ENCODE measurements at regions not wholly inside any gene's neighbourhood (a gene's known extent, or its start where the extent isn't known, plus 50 kb on each side); places are given as distances from the start of the nearest gene placed in this dataset.

DNA sequence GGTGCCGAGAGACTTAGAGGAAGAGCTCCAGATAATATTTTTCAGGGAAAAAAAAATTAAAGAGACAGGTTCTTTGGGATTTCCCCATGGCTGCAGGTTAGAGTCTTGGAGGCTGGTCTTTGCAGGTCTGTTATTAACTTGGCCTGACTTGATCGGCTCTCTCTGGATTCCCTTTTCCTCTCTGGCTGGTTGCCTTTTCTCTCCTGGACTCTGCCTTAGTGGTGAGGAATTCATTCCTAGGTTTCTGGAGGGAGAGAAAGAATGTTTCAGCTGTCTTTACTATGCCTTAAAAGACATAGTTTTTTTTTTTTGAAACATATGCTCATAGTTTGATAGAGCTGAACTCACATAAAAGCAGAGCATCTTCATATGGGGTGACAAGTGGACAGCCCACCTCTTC lies 336.3 kb downstream of the BMP4 start:
- ATAC-seq (no peak), DNase-seq (ENCODE audit: low spot score) (no peak)
- no peaks in the 10 kb centered on the region for H3K27me3 ChIP-seq (ENCODE audit: insufficient read depth)
- no peaks in the 10 kb centered on the region for H3K36me3 Mint-ChIP-seq (ENCODE audit: low read depth)
- no peaks in the 10 kb centered on the region for H3K36me3 ChIP-seq (ENCODE audit: insufficient read depth)
- H3K4me1 ChIP-seq (ENCODE audit: insufficient read depth) = no peaks in the 10 kb centered on the region
- no peaks in the 10 kb centered on the region for H3K79me2 ChIP-seq (replicated peaks; ENCODE audit: insufficient read depth)
- no peak overlapping the region for H3K4me3 Mint-ChIP-seq
- H3K4me1 Mint-ChIP-seq = no peaks in the 10 kb centered on the region
- H3F3A ChIP-seq (replicated peaks; ENCODE audit: low read depth) = no peaks in the 10 kb centered on the region
- no peak overlapping the region for H3K4me2 ChIP-seq
- TF ChIP-seq NANOG (IDR thresholded peaks at IDR 0.05; ENCODE audit: borderline replicate concordance) (no peak), JUNB (IDR thresholded peaks at IDR 0.05; ENCODE audit: unreplicated experiment) (no peak), ZNF114 (CRISPR knock-in tag; IDR thresholded peaks at IDR 0.05) (no peak), EZH2 (IDR thresholded peaks at IDR 0.05; ENCODE audit: low read depth, unreplicated experiment) (no peak), CREB1 (CRISPR knock-in tag; IDR thresholded peaks at IDR 0.05; ENCODE audit: low read depth) (no peak), EZH2phosphoT487 (IDR thresholded peaks at IDR 0.05; ENCODE audit: unreplicated experiment) (no peak), ZNF331 (CRISPR knock-in tag; IDR thresholded peaks at IDR 0.05; ENCODE audit: low read depth) (no peak), STAT1 (IDR thresholded peaks at IDR 0.05; ENCODE audit: unreplicated experiment) (no peak), POLR2AphosphoS5 (IDR thresholded peaks at IDR 0.05; ENCODE audit: low read depth) (no peak)
- TF ChIP-seq, protein P1, sequence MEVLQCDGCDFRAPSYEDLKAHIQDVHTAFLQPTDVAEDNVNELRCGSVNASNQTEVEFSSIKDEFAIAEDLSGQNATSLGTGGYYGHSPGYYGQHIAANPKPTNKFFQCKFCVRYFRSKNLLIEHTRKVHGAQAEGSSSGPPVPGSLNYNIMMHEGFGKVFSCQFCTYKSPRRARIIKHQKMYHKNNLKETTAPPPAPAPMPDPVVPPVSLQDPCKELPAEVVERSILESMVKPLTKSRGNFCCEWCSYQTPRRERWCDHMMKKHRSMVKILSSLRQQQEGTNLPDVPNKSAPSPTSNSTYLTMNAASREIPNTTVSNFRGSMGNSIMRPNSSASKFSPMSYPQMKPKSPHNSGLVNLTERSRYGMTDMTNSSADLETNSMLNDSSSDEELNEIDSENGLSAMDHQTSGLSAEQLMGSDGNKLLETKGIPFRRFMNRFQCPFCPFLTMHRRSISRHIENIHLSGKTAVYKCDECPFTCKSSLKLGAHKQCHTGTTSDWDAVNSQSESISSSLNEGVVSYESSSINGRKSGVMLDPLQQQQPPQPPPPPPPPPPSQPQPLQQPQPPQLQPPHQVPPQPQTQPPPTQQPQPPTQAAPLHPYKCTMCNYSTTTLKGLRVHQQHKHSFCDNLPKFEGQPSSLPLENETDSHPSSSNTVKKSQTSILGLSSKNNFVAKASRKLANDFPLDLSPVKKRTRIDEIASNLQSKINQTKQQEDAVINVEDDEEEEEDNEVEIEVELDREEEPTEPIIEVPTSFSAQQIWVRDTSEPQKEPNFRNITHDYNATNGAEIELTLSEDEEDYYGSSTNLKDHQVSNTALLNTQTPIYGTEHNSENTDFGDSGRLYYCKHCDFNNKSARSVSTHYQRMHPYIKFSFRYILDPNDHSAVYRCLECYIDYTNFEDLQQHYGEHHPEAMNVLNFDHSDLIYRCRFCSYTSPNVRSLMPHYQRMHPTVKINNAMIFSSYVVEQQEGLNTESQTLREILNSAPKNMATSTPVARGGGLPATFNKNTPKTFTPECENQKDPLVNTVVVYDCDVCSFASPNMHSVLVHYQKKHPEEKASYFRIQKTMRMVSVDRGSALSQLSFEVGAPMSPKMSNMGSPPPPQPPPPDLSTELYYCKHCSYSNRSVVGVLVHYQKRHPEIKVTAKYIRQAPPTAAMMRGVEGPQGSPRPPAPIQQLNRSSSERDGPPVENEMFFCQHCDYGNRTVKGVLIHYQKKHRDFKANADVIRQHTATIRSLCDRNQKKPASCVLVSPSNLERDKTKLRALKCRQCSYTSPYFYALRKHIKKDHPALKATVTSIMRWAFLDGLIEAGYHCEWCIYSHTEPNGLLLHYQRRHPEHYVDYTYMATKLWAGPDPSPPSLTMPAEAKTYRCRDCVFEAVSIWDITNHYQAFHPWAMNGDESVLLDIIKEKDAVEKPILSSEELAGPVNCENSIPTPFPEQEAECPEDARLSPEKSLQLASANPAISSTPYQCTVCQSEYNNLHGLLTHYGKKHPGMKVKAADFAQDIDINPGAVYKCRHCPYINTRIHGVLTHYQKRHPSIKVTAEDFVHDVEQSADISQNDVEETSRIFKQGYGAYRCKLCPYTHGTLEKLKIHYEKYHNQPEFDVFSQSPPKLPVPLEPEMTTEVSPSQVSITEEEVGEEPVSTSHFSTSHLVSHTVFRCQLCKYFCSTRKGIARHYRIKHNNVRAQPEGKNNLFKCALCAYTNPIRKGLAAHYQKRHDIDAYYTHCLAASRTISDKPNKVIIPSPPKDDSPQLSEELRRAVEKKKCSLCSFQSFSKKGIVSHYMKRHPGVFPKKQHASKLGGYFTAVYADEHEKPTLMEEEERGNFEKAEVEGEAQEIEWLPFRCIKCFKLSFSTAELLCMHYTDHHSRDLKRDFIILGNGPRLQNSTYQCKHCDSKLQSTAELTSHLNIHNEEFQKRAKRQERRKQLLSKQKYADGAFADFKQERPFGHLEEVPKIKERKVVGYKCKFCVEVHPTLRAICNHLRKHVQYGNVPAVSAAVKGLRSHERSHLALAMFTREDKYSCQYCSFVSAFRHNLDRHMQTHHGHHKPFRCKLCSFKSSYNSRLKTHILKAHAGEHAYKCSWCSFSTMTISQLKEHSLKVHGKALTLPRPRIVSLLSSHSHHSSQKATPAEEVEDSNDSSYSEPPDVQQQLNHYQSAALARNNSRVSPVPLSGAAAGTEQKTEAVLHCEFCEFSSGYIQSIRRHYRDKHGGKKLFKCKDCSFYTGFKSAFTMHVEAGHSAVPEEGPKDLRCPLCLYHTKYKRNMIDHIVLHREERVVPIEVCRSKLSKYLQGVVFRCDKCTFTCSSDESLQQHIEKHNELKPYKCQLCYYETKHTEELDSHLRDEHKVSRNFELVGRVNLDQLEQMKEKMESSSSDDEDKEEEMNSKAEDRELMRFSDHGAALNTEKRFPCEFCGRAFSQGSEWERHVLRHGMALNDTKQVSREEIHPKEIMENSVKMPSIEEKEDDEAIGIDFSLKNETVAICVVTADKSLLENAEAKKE (CRISPR knock-in tag; IDR thresholded peaks at IDR 0.05) = no peak
- TF ChIP-seq, protein P2, sequence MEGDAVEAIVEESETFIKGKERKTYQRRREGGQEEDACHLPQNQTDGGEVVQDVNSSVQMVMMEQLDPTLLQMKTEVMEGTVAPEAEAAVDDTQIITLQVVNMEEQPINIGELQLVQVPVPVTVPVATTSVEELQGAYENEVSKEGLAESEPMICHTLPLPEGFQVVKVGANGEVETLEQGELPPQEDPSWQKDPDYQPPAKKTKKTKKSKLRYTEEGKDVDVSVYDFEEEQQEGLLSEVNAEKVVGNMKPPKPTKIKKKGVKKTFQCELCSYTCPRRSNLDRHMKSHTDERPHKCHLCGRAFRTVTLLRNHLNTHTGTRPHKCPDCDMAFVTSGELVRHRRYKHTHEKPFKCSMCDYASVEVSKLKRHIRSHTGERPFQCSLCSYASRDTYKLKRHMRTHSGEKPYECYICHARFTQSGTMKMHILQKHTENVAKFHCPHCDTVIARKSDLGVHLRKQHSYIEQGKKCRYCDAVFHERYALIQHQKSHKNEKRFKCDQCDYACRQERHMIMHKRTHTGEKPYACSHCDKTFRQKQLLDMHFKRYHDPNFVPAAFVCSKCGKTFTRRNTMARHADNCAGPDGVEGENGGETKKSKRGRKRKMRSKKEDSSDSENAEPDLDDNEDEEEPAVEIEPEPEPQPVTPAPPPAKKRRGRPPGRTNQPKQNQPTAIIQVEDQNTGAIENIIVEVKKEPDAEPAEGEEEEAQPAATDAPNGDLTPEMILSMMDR (conservative IDR thresholded peaks at IDR 0.05; ENCODE audit: low read depth in 2 of 2) = no peak
- TF ChIP-seq, protein P3, sequence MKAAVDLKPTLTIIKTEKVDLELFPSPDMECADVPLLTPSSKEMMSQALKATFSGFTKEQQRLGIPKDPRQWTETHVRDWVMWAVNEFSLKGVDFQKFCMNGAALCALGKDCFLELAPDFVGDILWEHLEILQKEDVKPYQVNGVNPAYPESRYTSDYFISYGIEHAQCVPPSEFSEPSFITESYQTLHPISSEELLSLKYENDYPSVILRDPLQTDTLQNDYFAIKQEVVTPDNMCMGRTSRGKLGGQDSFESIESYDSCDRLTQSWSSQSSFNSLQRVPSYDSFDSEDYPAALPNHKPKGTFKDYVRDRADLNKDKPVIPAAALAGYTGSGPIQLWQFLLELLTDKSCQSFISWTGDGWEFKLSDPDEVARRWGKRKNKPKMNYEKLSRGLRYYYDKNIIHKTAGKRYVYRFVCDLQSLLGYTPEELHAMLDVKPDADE (IDR thresholded peaks at IDR 0.05) = no peak
- TF ChIP-seq, protein P4, sequence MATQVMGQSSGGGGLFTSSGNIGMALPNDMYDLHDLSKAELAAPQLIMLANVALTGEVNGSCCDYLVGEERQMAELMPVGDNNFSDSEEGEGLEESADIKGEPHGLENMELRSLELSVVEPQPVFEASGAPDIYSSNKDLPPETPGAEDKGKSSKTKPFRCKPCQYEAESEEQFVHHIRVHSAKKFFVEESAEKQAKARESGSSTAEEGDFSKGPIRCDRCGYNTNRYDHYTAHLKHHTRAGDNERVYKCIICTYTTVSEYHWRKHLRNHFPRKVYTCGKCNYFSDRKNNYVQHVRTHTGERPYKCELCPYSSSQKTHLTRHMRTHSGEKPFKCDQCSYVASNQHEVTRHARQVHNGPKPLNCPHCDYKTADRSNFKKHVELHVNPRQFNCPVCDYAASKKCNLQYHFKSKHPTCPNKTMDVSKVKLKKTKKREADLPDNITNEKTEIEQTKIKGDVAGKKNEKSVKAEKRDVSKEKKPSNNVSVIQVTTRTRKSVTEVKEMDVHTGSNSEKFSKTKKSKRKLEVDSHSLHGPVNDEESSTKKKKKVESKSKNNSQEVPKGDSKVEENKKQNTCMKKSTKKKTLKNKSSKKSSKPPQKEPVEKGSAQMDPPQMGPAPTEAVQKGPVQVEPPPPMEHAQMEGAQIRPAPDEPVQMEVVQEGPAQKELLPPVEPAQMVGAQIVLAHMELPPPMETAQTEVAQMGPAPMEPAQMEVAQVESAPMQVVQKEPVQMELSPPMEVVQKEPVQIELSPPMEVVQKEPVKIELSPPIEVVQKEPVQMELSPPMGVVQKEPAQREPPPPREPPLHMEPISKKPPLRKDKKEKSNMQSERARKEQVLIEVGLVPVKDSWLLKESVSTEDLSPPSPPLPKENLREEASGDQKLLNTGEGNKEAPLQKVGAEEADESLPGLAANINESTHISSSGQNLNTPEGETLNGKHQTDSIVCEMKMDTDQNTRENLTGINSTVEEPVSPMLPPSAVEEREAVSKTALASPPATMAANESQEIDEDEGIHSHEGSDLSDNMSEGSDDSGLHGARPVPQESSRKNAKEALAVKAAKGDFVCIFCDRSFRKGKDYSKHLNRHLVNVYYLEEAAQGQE (IDR thresholded peaks at IDR 0.05; ENCODE audit: unreplicated experiment) = no peak
- H3K27me3 Mint-ChIP-seq (ENCODE audit: insufficient read depth, low read depth, poor library complexity) = no peaks in the 10 kb centered on the region
- H3K27ac Mint-ChIP-seq = no peak overlapping the region
- H4K20me1 ChIP-seq (replicated peaks; ENCODE audit: insufficient read depth) = no peaks in the 10 kb centered on the region
- H3K27ac ChIP-seq (ENCODE audit: low read depth) = no peak overlapping the region
- H3K9me2 ChIP-seq (ENCODE audit: insufficient read depth) = peaks cover 8% of the 10 kb centered on the region; the same call in 1 of the 2 replicates
- no peak overlapping the region for H3K4me3 ChIP-seq
- no peak overlapping the region for H2AFZ ChIP-seq
- no peaks in the 10 kb centered on the region; the same call in 2 of the 3 replicates for H3K9me3 Mint-ChIP-seq

Data from GM23338 (cell line).